Endometrium (tissue), 2 donors: ENCODE measurements at regions not wholly inside any gene's neighbourhood (a gene's known extent, or its start where the extent isn't known, plus 50 kb on each side); places are given as distances from the start of the nearest gene placed in this dataset.

Experiments used
- FAIRE-seq: peaks from 2 replicates; lab custom pipeline; 2012; peaks lifted over from hg19 to GRCh38; lab: Jason Lieb, UNC
- donor health status: control.
- donor health status: control.

- no peak for FAIRE-seq
These were observed 232.1 kb downstream of the LMO4 start for GRCh38 chr1:87560601-87561360.

DNA sequence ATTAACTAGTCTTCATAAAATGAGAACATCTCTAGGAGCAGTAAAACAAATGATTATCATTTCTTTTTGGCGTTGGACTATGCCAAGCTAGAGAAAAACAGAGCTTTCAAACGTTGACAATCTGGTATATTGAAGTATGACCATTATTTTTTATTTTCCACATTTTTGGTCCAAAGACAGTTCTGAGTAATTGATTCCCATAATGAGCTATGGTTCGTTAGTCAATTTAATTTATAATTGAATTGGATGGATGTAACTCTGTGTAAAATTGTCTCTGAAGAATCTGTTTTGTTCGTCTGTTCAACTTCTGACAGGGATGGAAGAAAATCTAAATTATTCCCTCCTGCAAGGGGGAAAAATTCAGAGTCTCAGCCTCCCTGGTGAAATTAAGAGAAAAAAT lies 234.5 kb downstream of the LMO4 start:
- no peak for FAIRE-seq

- FAIRE-seq: no peak
These were observed 237.2 kb downstream of the LMO4 start for GRCh38 chr1:87565861-87566260.

DNA sequence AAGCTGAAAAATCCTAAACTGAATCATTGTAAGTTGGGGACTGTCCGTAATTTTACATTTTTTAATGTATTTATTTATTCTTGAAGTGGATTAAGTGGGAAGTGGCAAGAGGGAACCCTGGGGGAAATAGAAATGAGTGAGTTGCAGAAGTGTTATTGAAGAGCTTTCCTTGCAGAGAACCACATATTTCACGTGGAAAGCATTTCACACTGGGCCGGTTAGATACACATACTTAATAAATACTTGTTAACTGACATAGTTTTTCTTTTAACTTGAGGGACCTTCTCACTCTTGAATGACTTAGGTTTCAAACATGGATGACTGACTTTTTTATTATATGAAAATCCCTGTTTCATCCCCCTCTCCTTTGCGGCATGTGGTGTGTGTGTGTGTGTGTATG lies 239.3 kb downstream of the LMO4 start:
- no peak for FAIRE-seq

DNA sequence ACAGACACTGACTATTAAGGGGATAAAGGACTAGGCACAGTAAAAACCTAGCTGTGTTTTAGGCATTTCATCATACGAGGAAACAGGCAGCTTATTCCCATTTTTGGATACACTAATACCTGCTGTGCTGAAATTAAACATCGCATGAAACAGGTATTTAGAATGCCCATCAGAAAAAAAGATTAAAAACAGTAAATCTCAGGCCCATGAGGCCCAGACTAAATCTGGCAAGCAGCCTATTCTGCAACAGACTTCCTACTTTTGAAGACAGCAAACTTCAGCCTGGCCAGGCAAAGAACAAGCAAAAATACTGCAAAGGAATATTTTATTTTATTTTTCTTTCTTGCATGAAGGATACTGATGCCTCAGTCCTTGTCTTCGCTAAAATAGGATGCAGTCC lies 240.2 kb downstream of the LMO4 start:
- no peak for FAIRE-seq

DNA sequence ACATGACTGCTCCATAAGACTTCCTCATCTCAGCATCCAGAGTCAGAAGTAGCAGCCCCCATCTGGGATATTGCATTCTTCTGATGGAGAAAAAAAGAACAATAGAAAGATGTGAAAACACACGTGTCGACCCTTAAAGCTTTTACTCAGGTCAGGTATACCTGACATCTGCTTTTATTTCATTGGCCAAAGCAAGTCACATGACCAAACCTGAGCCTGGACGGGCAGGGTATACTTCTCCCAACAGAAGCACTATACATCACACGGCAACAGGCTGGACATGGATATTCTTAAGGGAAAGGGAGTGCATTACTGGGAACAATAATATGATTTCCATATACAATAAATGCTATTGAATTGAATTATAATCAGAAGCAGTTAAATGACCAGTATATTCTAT lies 243.3 kb downstream of the LMO4 start:
- no peak for FAIRE-seq

GRCh38 chr1:87572891-87573290 lies 244.2 kb downstream of the LMO4 start:
- no peak for FAIRE-seq

DNA sequence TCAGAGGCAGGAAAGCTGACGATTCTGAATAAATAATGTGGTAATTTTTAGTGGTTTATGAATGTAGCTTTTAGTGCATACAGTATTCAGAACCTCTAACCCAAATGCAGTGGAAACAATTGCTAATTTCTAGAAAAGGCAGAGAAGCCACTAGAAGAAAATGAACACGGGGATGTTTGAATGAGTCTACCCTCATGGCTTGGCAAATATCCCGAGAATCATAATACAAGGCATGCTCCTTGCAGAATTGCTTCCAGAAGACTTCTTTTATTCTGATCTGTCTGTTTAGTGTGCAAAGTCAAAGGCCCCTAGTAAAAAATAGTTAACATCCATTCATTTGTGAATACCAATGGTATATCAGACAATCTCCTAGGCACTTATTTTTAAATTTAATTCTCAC lies 246.8 kb downstream of the LMO4 start:
- FAIRE-seq: no peak

DNA sequence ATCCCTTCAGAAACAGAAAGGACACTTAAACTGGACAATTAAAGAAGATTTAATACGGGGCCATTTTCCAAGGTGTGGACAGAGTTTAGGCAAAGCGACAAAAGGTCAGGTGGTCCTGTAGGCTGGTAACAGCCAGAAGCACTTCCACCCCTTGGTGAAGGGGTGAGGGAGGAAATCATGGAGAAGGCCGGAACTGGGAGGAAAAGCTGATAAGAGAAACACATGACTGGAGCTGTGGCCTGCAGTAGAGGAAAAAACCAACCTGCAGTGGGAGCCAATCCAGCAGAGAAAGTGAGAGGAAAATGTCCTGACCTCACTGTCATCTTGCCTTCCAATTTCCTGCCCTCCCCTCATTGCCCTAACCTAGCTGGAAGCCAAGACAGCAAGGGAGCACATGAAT lies 249.8 kb downstream of the LMO4 start:
- FAIRE-seq: no peak

GRCh38 chr1:87583459-87583858 lies 254.8 kb downstream of the LMO4 start:
- FAIRE-seq: no peak

- FAIRE-seq: no peak
These were observed 255.9 kb downstream of the LMO4 start for GRCh38 chr1:87584586-87584985.

- no peak for FAIRE-seq
These were observed 257.8 kb downstream of the LMO4 start for GRCh38 chr1:87586501-87586900.

GRCh38 chr1:87588495-87588894 lies 259.8 kb downstream of the LMO4 start:
- FAIRE-seq: no peak

DNA sequence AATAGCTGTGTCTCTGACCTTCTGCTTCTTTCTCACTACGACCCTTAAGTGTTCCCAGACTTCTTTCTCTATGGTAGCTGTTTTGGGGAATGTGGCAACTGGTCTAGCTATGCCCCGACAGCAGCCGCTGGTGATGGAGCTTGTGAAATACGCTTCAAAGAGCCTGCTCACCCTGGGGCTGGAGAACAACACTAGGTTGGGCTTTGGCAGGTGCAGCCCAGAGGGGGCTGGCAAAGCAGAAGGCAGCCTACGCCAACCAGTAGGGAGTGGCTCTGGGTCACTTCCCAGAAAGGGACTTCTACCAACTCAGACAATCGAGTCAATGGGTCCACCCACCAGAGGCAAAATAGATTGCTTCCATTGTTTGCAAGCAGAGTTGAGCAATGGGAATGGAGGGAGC lies 262.8 kb downstream of the LMO4 start:
- FAIRE-seq: no peak

DNA sequence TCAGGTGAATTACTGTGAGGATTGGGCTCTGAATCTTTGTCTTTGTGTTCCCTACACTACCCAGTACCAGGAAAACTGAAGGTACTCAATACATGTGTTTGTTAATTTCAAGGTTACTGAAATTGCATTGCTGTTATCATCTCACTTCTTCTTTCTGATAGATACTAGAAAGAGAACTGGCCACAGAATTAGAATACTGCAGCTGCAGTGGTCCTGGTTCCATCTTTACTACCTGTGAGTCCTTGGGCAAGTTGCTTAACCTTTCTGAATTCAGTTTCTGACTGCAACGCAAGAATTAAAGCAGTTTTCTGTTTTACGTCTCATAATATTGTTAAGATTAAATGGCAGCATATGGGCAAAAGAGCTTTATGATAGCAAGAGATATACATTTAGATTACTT lies 263.5 kb downstream of the LMO4 start:
- FAIRE-seq: no peak

GRCh38 chr1:87594736-87595383 lies 266.2 kb downstream of the LMO4 start:
- peak; percentile 94 for FAIRE-seq

GRCh38 chr1:87595384-87595781 lies 266.7 kb downstream of the LMO4 start:
- no peak for FAIRE-seq

GRCh38 chr1:87598429-87598828 lies 269.7 kb downstream of the LMO4 start:
- FAIRE-seq: no peak

- FAIRE-seq: no peak
These were observed 270.9 kb downstream of the LMO4 start for GRCh38 chr1:87599569-87599968.

- no peak for FAIRE-seq
These were observed 271.6 kb downstream of the LMO4 start for GRCh38 chr1:87600055-87600850.

DNA sequence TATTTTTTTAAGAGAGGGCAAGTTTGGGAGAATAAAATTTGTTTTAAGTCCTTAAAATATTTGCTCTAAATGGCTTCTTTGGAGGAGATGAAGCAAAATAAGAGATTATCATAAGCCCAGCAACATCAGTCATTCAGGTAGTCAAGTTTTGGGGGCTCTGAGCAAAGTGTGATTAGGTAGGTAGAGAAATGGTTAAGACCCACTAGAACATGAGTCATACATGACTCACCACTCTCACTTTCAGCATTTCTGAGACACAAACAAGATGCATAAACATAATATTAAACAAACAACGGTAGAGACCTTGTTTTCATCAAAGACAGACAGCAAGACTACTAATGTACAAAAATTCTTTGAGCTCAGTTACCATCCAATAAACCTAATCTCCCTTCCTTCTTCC lies 272.2 kb downstream of the LMO4 start:
- FAIRE-seq: no peak

GRCh38 chr1:87603626-87604025 lies 274.9 kb downstream of the LMO4 start:
- no peak for FAIRE-seq

- FAIRE-seq: no peak
These were observed 284.3 kb downstream of the LMO4 start for GRCh38 chr1:87612956-87613355.
